OCI-LY7 (cell line): ENCODE measurements at regions not wholly inside any gene's neighbourhood (a gene's known extent, or its start where the extent isn't known, plus 50 kb on each side); places are given as distances from the start of the nearest gene placed in this dataset.

Source experiments
- BruUV-seq: library from RNA; stranded (reverse); fragments of 400-500 nt; replicated peaks from 2 replicates; lab custom pipeline; 2021; lab: Mats Ljungman, UMichigan
- CTCF ChIA-PET: fragments of 300-600 bp; sonication (Branson Sonifier 250); formaldehyde crosslinking; loops from one replicate; lab custom pipeline; 2022; ENCODE audit warnings: antibody characterized with exemption; ENCODE audit not compliant: unreplicated experiment; lab: Charles Lee
- POLR2A ChIA-PET: fragments of 300-600 bp; sonication (Branson Sonifier 250); formaldehyde crosslinking; loops from one replicate; lab custom pipeline; 2022; ENCODE audit warnings: antibody characterized with exemption; lab: Charles Lee
- DNase-seq: peaks from one replicate; pipeline ENCODE4 v3.0.0-alpha.2; 2015; ENCODE audit warnings: low spot score
- H2AFZ ChIP-seq: fragments of 200-600 bp; sonication (generic), shearing (Covaris generic); 2 replicates; pipeline ENCODE4 v1.6.1; 2014; ENCODE audit warnings: mild to moderate bottlenecking, antibody characterized with exemption, low read length, moderate library complexity
- H3K27ac ChIP-seq: fragments of 200-600 bp; sonication (generic); 2 replicates; pipeline ENCODE4 v1.5.1; 2014; ENCODE audit warnings: mixed run types, low read depth, mild to moderate bottlenecking, moderate library complexity, low read length, inconsistent platforms; ENCODE audit not compliant: poor library complexity, severe bottlenecking
- H3K36me3 ChIP-seq: fragments of 200-600 bp; sonication (generic); 2 replicates; pipeline ENCODE4 v1.6.1; 2014; ENCODE audit warnings: mild to moderate bottlenecking, antibody characterized with exemption, low read length, moderate library complexity, mixed read lengths; ENCODE audit not compliant: insufficient read depth
- H3K4me1 ChIP-seq: fragments of 200-600 bp; sonication (generic); 2 replicates; pipeline ENCODE4 v1.5.1; 2014; ENCODE audit warnings: mild to moderate bottlenecking, low read length; ENCODE audit not compliant: insufficient read depth, poor library complexity, severe bottlenecking
- H3K4me2 ChIP-seq: fragments of 200-600 bp; sonication (generic); 2 replicates; pipeline ENCODE4 v1.6.1; 2014; ENCODE audit warnings: mild to moderate bottlenecking, low read length
- H3K4me3 ChIP-seq: fragments of 200-600 bp; sonication (generic); 2 replicates; pipeline ENCODE4 v1.5.1; 2014; ENCODE audit warnings: mild to moderate bottlenecking, low read depth, low read length; ENCODE audit not compliant: poor library complexity, severe bottlenecking
- H3K79me2 ChIP-seq: fragments of 200-600 bp; sonication (generic); 2 replicates; pipeline ENCODE4 v1.6.1; 2016; ENCODE audit warnings: low read depth, mild to moderate bottlenecking, low read length, moderate library complexity, mixed read lengths; ENCODE audit not compliant: insufficient read depth
- H3K9me2 ChIP-seq: fragments of 200-600 bp; sonication (generic); 2 replicates; pipeline ENCODE4 v1.6.1; 2016; ENCODE audit warnings: mild to moderate bottlenecking, low read length, mixed read lengths; ENCODE audit not compliant: insufficient read depth
- H3K9me3 ChIP-seq: fragments of 200-600 bp; sonication (generic); 2 replicates; pipeline ENCODE4 v1.6.1; 2014; ENCODE audit warnings: mild to moderate bottlenecking, mixed run types, low read length, mixed read lengths
- H4K20me1 ChIP-seq: fragments of 200-600 bp; sonication (generic); 2 replicates; pipeline ENCODE4 v1.6.1; 2014; ENCODE audit warnings: mild to moderate bottlenecking, antibody characterized with exemption, low read length, moderate library complexity, mixed read lengths; ENCODE audit not compliant: insufficient read depth
- CTCF ChIP-seq: fragments of 200-600 bp; sonication (generic); conservative IDR thresholded peaks from 2 replicates; pipeline ENCODE4 v1.5.1; 2014; ENCODE audit warnings: mild to moderate bottlenecking, antibody characterized with exemption, low read length, moderate library complexity, mixed read lengths
- EZH2phosphoT487 ChIP-seq: fragments of 200-600 bp; sonication (generic); IDR thresholded peaks from 2 replicates; pipeline ENCODE4 v1.6.1; 2018; ENCODE audit warnings: low read depth, borderline replicate concordance, mild to moderate bottlenecking, mixed run types, antibody characterized with exemption, low read length, moderate library complexity, mixed read lengths
- intact Hi-C: fragments of 100-400 bp; cut with micrococcal nuclease; formaldehyde crosslinking; loops from one replicate; pipeline ENCODE4 v1.10.0; 2022; ENCODE audit not compliant: unreplicated experiment

GRCh38 chr2:15704086-15704787, 112.6 kb downstream of the DDX1 start:
- Histone ChIP-seq H2AFZ (no peak overlapping the region), H3K9me2 (no peaks in the 10 kb centered on the region), H3K9me3 (no peaks in the 10 kb centered on the region), H3K27ac (no peak overlapping the region), H4K20me1 (no peaks in the 10 kb centered on the region), H3K4me2 (no peak overlapping the region), H3K4me3 (no peak overlapping the region), H3K36me3 (no peaks in the 10 kb centered on the region), H3K4me1 (no peaks in the 10 kb centered on the region), H3K79me2 (no peaks in the 10 kb centered on the region)
- POLR2A ChIA-PET = interaction anchor here (0.6 kb wide), 1 partner anchor 1287 kb away, joined by 3 read pairs; no protein-coding TSS in a partner anchor
- no TSS peak for BruUV-seq
- intact Hi-C loops = no loop called here
- no peak for TF ChIP-seq CTCF
- TF ChIP-seq EZH2phosphoT487 = no peak
- CTCF ChIA-PET = no interaction called here
- DNase-seq = no peak

- H2AFZ ChIP-seq = no peak overlapping the region
- no peak for TF ChIP-seq CTCF
- no peak for TF ChIP-seq EZH2phosphoT487
- H3K4me1 ChIP-seq = no peaks in the 10 kb centered on the region
- no peak for DNase-seq
- CTCF ChIA-PET = no interaction called here
- H3K9me2 ChIP-seq = no peaks in the 10 kb centered on the region
- no peaks in the 10 kb centered on the region for H3K9me3 ChIP-seq
- H3K4me2 ChIP-seq = no peak overlapping the region
- no TSS peak for BruUV-seq
- intact Hi-C loops = no loop called here
- H4K20me1 ChIP-seq = no peaks in the 10 kb centered on the region
- H3K4me3 ChIP-seq = no peak overlapping the region
- H3K36me3 ChIP-seq = no peaks in the 10 kb centered on the region
- H3K27ac ChIP-seq = no peak overlapping the region
- POLR2A ChIA-PET = no interaction called here
- no peaks in the 10 kb centered on the region for H3K79me2 ChIP-seq
Measured at GRCh38 chr2:15704788-15705115, 113.1 kb downstream of the DDX1 start.

- Histone ChIP-seq H3K79me2 (no peaks in the 10 kb centered on the region), H3K4me2 (no peak overlapping the region), H2AFZ (no peak overlapping the region), H3K36me3 (no peaks in the 10 kb centered on the region), H4K20me1 (no peaks in the 10 kb centered on the region), H3K9me3 (no peaks in the 10 kb centered on the region), H3K4me1 (no peaks in the 10 kb centered on the region), H3K27ac (no peak overlapping the region), H3K9me2 (no peaks in the 10 kb centered on the region), H3K4me3 (no peak overlapping the region)
- no peak for DNase-seq
- intact Hi-C loops = no loop called here
- ChIA-PET POLR2A (no interaction called here), CTCF (no interaction called here)
- TF ChIP-seq EZH2phosphoT487 = no peak
- no peak for TF ChIP-seq CTCF
- no TSS peak for BruUV-seq
Measured at GRCh38 chr2:15705310-15705709, 113.6 kb downstream of the DDX1 start.
